Osteoblast (primary cell): ENCODE measurements at regions not wholly inside any gene's neighbourhood (a gene's known extent, or its start where the extent isn't known, plus 50 kb on each side); places are given as distances from the start of the nearest gene placed in this dataset.

Experiments used
- DNase-seq: peaks from one replicate; pipeline ENCODE4 v3.0.0; 2011; ENCODE audit warnings: low spot score, mixed read lengths; ENCODE audit not compliant: insufficient read length; ENCODE audit errors: missing footprints
- H2AFZ ChIP-seq: 2 replicates; pipeline ENCODE4 v1.6.0; 2011; ENCODE audit warnings: mild to moderate bottlenecking, low read length
- H3K27ac ChIP-seq: 2 replicates; pipeline ENCODE4 v1.5.1; 2011; ENCODE audit warnings: mild to moderate bottlenecking, low read depth, low read length, moderate library complexity
- H3K27me3 ChIP-seq: 2 replicates; pipeline ENCODE4 v1.6.0; 2012; ENCODE audit warnings: mild to moderate bottlenecking, control low read depth, inconsistent platforms, low read length, moderate library complexity; ENCODE audit not compliant: insufficient read depth
- H3K36me3 ChIP-seq: 2 replicates; pipeline ENCODE4 v1.5.1; 2011; ENCODE audit warnings: mild to moderate bottlenecking, low read length, control low read depth, moderate library complexity; ENCODE audit not compliant: insufficient read depth
- H3K4me1 ChIP-seq: 2 replicates; pipeline ENCODE4 v1.5.1; 2011; ENCODE audit warnings: mild to moderate bottlenecking, low read length, control low read depth, moderate library complexity; ENCODE audit not compliant: insufficient read depth
- H3K4me2 ChIP-seq: 2 replicates; pipeline ENCODE4 v1.6.0; 2011; ENCODE audit warnings: mild to moderate bottlenecking, low read length; ENCODE audit not compliant: insufficient read depth
- H3K4me3 ChIP-seq: fragments of 200-600 bp; sonication (generic); 3 replicates; pipeline ENCODE4 v1.5.1; 2012; ENCODE audit warnings: mild to moderate bottlenecking, low read length, inconsistent platforms; ENCODE audit not compliant: insufficient read depth
- H3K79me2 ChIP-seq: 2 replicates; pipeline ENCODE4 v1.6.0; 2012; ENCODE audit warnings: mild to moderate bottlenecking, low read length, control low read depth, inconsistent platforms; ENCODE audit not compliant: insufficient read depth
- H3K9me3 ChIP-seq: 2 replicates; pipeline ENCODE4 v1.5.1; 2011; ENCODE audit warnings: low read depth, low read length, control low read depth
- H4K20me1 ChIP-seq: 2 replicates; pipeline ENCODE4 v1.6.0; 2012; ENCODE audit warnings: mild to moderate bottlenecking, low read length, control low read depth; ENCODE audit not compliant: insufficient read depth
- CTCF ChIP-seq: IDR thresholded peaks from 2 replicates; pipeline ENCODE4 v1.5.1; 2011; ENCODE audit warnings: mild to moderate bottlenecking, low read depth, low read length, moderate library complexity; ENCODE audit errors: extremely low read depth

GRCh38 chr5:62152394-62153087 lies 153.5 kb upstream of the KIF2A start:
- Histone ChIP-seq H2AFZ (no peak overlapping the region), H3K4me2 (no peak overlapping the region), H3K4me1 (no peaks in the 10 kb centered on the region), H3K36me3 (no peaks in the 10 kb centered on the region), H3K27ac (no peak overlapping the region), H3K4me3 (no peak overlapping the region), H3K27me3 (no peaks in the 10 kb centered on the region), H3K79me2 (no peaks in the 10 kb centered on the region), H3K9me3 (no peaks in the 10 kb centered on the region), H4K20me1 (no peaks in the 10 kb centered on the region)
- TF ChIP-seq CTCF, result no peak
- peak; percentile 30 for DNase-seq

- no peak for DNase-seq
- no peaks in the 10 kb centered on the region for H3K27me3 ChIP-seq
- H3K9me3 ChIP-seq, result no peaks in the 10 kb centered on the region
- no peaks in the 10 kb centered on the region for H4K20me1 ChIP-seq
- H3K4me2 ChIP-seq, result no peak overlapping the region
- no peaks in the 10 kb centered on the region for H3K4me1 ChIP-seq
- no peaks in the 10 kb centered on the region for H3K79me2 ChIP-seq
- no peak overlapping the region for H2AFZ ChIP-seq
- H3K27ac ChIP-seq, result no peak overlapping the region
- H3K36me3 ChIP-seq, result no peaks in the 10 kb centered on the region
- no peak overlapping the region for H3K4me3 ChIP-seq
- no peak for TF ChIP-seq CTCF
These were observed 151.2 kb upstream of the KIF2A start for GRCh38 chr5:62154758-62155157.

- TF ChIP-seq CTCF, result no peak
- Histone ChIP-seq H3K36me3 (no peaks in the 10 kb centered on the region), H3K9me3 (no peaks in the 10 kb centered on the region), H2AFZ (no peak overlapping the region), H3K27me3 (no peaks in the 10 kb centered on the region), H4K20me1 (no peaks in the 10 kb centered on the region), H3K27ac (no peak overlapping the region), H3K4me3 (no peak overlapping the region), H3K79me2 (no peaks in the 10 kb centered on the region), H3K4me2 (no peak overlapping the region), H3K4me1 (no peaks in the 10 kb centered on the region)
- no peak for DNase-seq
These were observed 150.0 kb upstream of the KIF2A start for GRCh38 chr5:62155988-62156387.

- H3K4me3 ChIP-seq, result no peak overlapping the region
- no peak overlapping the region for H3K27ac ChIP-seq
- no peaks in the 10 kb centered on the region for H3K9me3 ChIP-seq
- TF ChIP-seq CTCF, result no peak
- H3K36me3 ChIP-seq, result no peaks in the 10 kb centered on the region
- DNase-seq, result no peak
- H3K4me1 ChIP-seq, result no peaks in the 10 kb centered on the region
- H3K27me3 ChIP-seq, result no peaks in the 10 kb centered on the region
- H4K20me1 ChIP-seq, result no peaks in the 10 kb centered on the region
- no peak overlapping the region for H3K4me2 ChIP-seq
- no peak overlapping the region for H2AFZ ChIP-seq
- no peaks in the 10 kb centered on the region for H3K79me2 ChIP-seq
These were observed 138.4 kb upstream of the KIF2A start for GRCh38 chr5:62167561-62168057.
